SK-N-SH treated with all-trans-retinoic acid at 6 μM for 48 hours (cell line): ENCODE measurements at regions not wholly inside any gene's neighbourhood (a gene's known extent, or its start where the extent isn't known, plus 50 kb on each side); places are given as distances from the start of the nearest gene placed in this dataset.

Experiments
- CSDC2 ChIP-seq: fragments of 250-450 bp; sonication (Bioruptor Pico); IDR thresholded peaks from 2 replicates; pipeline ENCODE4 v1.5.0; 2020; ENCODE audit warnings: mild to moderate bottlenecking, moderate library complexity
- PATZ1 ChIP-seq: fragments of 250-450 bp; sonication (Bioruptor Pico); IDR thresholded peaks from 2 replicates; pipeline ENCODE4 v1.8.0; 2020; ENCODE audit warnings: mild to moderate bottlenecking, moderate library complexity, borderline replicate concordance
- POU6F1 ChIP-seq: fragments of 250-450 bp; sonication (Bioruptor Pico); IDR thresholded peaks from 2 replicates; pipeline ENCODE4 v1.8.0; 2021; ENCODE audit warnings: low read depth, mild to moderate bottlenecking, moderate library complexity, borderline replicate concordance
- TSHZ2 ChIP-seq: fragments of 250-450 bp; sonication (Bioruptor Pico); IDR thresholded peaks from 2 replicates; pipeline ENCODE4 v1.5.0; 2020; ENCODE audit warnings: mild to moderate bottlenecking, moderate library complexity
- ZFP30 ChIP-seq: fragments of 450-650 bp; formaldehyde crosslinking; IDR thresholded peaks from 2 replicates; pipeline ENCODE4 v1.5.0; 2022; ENCODE audit warnings: mild to moderate bottlenecking, moderate library complexity

GRCh38 chr6:119609865-119610264 is 260.3 kb upstream of the MAN1A1 start:
- TF ChIP-seq CSDC2 (CRISPR knock-in tag) (no peak), PATZ1 (CRISPR knock-in tag) (no peak), ZFP30 (no peak), POU6F1 (no peak), TSHZ2 (no peak)
